ENCODE measurements at regions not wholly inside any gene's neighbourhood (a gene's known extent, or its start where the extent isn't known, plus 50 kb on each side); places are given as distances from the start of the nearest gene placed in this dataset.

GRCh38 chr5:38131686-38132085 lies 126.7 kb upstream of the EGFLAM start:
- TF ChIP-seq, protein P1, sequence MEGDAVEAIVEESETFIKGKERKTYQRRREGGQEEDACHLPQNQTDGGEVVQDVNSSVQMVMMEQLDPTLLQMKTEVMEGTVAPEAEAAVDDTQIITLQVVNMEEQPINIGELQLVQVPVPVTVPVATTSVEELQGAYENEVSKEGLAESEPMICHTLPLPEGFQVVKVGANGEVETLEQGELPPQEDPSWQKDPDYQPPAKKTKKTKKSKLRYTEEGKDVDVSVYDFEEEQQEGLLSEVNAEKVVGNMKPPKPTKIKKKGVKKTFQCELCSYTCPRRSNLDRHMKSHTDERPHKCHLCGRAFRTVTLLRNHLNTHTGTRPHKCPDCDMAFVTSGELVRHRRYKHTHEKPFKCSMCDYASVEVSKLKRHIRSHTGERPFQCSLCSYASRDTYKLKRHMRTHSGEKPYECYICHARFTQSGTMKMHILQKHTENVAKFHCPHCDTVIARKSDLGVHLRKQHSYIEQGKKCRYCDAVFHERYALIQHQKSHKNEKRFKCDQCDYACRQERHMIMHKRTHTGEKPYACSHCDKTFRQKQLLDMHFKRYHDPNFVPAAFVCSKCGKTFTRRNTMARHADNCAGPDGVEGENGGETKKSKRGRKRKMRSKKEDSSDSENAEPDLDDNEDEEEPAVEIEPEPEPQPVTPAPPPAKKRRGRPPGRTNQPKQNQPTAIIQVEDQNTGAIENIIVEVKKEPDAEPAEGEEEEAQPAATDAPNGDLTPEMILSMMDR (tag by site-specific recombination; IDR thresholded peaks at IDR 0.05): no peak
- TF ChIP-seq ZNF121 (tag by site-specific recombination; IDR thresholded peaks at IDR 0.05) (no peak), SETDB1 (IDR thresholded peaks at IDR 0.05; ENCODE audit: insufficient read length, low read length) (no peak), YY1 (tag by site-specific recombination; IDR thresholded peaks at IDR 0.05) (no peak), PRDM10 (tag by site-specific recombination; IDR thresholded peaks at IDR 0.05) (no peak), KLF10 (tag by site-specific recombination; IDR thresholded peaks at IDR 0.05) (no peak), ZNF76 (tag by site-specific recombination; IDR thresholded peaks at IDR 0.05; ENCODE audit: borderline replicate concordance, low read depth) (no peak), ZNF639 (tag by site-specific recombination; IDR thresholded peaks at IDR 0.05) (no peak), REST (tag by site-specific recombination; IDR thresholded peaks at IDR 0.05) (no peak), ZNF707 (tag by site-specific recombination; IDR thresholded peaks at IDR 0.05) (no peak), ZNF423 (tag by site-specific recombination; IDR thresholded peaks at IDR 0.05) (no peak), ZNF530 (tag by site-specific recombination; IDR thresholded peaks at IDR 0.05; ENCODE audit: low read depth) (no peak), ZNF549 (tag by site-specific recombination; IDR thresholded peaks at IDR 0.05) (no peak)

All from HEK293 (cell line).